ENCODE measurements at regions not wholly inside any gene's neighbourhood (a gene's known extent, or its start where the extent isn't known, plus 50 kb on each side); places are given as distances from the start of the nearest gene placed in this dataset.

GRCh38 chr5:44951371-44951770 is 142.6 kb downstream of the MRPS30 start:
- TF ChIP-seq CTCF (IDR thresholded peaks at IDR 0.05) (no peak), POLR2A (IDR thresholded peaks at IDR 0.05) (no peak), POLR2AphosphoS5 (IDR thresholded peaks at IDR 0.05) (no peak)

Data from breast epithelium (tissue), 3 donors.